Inferior parietal cortex (tissue), 1 donor: ENCODE measurements at regions not wholly inside any gene's neighbourhood (a gene's known extent, or its start where the extent isn't known, plus 50 kb on each side); places are given as distances from the start of the nearest gene placed in this dataset.

ENCODE experiments used
- DNase-seq: peaks from one replicate; pipeline ENCODE4 v3.0.0-alpha.2; 2016; ENCODE audit errors: extremely low spot score

DNA sequence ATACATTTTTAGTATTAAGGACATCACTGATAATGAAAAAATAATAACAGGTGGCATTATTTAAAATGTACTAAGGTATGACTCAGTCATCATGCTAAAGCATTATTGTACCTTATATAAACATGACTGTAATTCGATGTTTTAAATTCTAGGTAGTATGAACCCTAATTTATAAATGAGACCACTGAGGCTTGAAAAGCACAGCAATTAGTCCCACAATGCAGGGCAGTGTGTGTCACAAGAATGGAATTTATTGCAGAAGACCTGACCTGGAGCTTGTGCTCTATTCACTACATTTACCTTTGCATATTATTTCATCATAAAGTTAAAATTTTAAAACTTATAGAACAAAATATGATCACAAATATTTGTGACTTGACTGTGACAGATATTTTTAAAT, 358.5 kb upstream of the DSEL start:
- no peak for DNase-seq

DNA sequence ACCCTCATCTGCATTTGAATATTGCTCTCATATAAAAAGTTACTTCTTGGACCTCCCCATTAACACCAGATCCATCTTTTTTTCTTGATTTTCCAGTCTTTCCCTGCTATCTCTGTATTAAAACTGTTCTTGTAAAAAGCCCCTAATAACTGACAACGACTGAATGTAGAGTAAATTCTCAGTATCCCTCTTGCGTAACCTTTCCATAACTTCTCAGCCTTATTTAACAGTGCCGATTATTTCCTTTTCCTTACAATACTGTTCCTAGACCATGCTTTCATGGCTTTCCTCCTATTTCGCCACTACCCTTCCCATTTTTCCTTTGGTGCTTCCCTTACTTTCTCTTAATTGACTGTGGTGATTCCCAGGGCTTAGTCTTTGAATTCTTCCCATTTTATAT, 348.9 kb upstream of the DSEL start:
- no peak for DNase-seq

DNA sequence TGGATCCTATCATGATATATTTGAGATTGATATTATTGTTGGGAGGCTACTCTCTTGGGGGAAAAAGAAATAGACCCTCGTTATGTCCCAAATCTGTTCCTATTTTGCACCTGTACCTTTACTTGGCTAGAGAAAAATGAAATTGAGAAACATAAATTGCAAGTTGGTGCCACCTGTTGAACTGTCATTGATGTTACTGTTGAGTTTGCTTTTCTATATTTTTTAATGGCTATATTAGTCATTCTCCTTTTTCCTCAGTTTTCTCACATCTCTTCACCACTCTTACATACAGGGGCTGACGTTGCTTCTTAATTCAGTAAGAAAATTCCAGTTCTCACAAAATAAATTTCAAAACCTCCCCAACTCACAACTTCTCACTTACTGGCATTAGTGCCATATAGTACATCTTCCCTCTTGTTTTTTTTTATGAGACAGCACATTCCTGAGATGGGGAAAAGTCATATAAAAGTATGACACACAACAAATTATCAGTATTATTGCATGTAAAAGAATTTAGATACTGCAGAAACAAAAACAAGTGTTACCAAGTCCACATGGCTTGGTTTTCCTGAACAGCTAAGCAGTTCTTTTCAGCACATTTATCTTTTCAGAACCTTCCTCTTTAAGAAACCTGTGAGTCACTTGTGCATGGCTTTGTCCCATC, 348.3 kb upstream of the DSEL start:
- no peak for DNase-seq

DNA sequence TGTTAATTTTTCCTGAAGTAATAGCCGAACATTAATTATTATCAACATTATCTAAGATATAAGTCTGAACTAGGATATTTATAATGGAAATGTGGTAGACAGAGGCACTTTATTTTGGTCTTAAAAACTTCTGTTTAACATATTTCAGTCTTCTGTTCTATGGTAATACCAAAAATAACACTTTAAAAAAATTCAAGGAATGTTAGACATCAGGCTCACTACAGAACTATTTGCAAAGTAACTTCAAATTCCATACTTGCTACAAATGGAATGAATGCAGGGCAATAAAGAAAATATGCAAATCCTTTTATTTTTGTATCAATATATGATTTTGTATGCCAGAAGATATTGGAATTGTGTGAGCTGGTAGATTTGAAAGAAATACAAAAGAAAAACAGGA, 345.5 kb upstream of the DSEL start:
- DNase-seq, result no peak

DNA sequence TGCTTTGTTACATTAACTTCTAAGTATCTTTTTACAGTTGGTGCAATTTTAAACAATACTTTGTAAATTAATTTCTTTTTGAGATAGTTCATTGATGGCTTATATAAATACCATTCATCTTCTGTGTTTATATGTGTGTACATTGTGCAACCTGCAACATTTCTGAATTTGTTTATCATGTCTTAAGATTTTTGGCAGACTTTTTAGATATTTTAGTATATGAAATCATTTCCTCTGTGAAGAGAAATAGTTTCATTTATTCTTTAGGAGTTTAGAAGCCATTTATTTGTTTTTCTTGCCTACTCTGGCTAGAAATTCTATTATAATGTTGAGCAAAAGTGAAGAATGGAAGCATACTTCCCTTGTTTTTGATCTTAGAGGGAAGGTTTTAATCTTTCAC, 337.8 kb upstream of the DSEL start:
- no peak for DNase-seq

DNA sequence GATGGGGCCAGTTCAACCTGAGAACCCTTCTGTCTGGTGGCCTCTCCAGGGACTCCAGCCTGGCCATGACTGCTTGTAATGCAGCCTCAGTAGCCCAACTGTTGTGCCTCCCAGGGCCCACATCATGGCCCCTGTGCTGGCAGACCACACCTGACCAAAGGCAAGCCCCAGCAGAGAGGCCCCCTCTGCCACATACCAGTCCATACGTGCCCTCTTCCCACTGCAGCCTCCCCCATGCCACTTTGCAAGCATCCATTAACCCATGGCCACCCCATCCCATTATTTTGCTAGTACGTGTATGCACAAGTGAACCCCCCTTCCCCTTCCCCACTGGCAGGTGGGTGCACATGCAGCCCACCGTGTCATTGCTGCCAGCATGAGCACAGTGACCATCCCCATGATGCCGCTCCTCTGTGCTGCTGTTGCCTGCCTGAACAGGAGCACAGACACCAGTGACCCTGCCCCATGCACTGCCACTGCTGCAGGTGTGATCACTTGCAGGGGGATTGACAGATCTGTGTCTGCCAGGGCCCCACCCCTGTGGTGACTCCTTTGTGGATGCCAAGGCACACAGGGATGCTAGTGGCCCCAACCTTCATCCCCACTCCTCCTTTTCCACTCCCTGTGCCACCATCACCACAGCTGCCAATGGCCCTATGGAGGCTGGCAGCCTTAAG, 330.0 kb upstream of the DSEL start:
- no peak for DNase-seq

DNA sequence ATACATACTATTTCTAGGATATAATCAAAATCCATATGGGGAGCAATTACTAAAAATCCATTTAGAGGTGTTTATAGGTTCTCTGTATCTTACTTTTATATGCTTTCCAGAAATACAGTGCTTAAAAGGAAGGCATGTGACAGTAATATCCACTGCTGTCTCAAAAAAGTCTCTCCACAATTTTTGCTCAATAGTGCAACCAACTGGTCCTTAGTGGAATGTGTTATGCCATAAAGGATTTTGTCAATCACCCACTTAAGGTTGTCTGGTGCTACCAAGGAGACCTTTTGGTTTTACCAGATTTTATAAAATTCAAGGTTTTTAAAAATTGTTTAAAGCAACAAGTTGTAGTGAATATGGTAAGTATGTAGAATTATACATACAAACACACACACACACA, 328.5 kb upstream of the DSEL start:
- no peak for DNase-seq

DNA sequence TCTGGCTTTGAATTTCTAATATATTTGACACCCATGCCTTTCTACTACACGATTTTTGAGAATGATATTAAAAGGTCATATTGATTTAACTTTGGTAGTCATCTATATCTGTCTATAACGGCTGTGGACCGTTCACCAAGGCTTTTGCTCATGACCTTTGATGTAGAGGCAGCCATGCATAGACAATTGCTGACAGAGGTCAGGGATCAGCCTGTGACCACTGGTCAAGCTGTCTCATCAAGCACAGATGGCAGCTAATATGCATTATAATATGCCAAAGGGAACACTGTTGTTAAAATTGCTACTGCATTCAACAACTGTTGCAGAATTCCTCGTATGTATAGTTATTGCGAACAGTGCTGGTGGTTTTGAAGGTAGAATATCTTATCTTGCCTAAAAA, 323.9 kb upstream of the DSEL start:
- no peak for DNase-seq

DNA sequence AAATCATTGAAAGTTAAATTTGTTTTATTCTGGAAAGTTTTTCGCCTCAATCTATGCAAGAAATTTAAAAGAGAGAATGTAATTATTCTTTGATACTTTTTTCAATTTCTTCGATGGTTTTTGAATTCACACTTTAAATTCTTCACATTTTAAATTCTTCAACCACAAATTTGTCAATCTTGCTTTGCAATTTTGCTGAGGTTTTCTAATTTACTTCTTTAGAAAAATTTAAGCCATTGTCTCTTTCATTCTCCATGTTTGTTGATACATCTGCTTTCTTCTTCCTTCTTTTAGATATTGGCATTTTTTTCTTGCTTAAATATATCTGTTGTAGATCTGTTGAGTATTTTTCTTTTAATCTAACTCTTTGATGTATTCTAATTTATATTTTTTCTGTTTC, 301.9 kb upstream of the DSEL start:
- DNase-seq, result no peak

DNA sequence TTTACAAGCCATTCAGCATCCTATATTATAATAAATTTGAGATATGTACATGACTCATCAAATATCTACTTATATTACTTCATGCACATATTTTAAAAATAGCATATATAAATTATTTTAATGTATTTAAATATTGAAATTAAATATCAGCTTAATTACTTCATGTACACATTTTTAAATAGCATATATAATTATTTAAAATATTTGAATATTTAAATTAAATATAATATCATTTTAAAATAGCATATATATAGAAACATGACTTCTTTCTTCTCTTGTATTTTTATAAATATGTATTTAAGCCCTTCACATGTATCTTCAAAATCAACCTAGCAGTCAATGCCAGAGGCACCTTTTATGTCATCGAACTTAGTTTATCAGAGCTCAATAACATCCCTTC, 298.8 kb upstream of the DSEL start:
- no peak for DNase-seq

DNA sequence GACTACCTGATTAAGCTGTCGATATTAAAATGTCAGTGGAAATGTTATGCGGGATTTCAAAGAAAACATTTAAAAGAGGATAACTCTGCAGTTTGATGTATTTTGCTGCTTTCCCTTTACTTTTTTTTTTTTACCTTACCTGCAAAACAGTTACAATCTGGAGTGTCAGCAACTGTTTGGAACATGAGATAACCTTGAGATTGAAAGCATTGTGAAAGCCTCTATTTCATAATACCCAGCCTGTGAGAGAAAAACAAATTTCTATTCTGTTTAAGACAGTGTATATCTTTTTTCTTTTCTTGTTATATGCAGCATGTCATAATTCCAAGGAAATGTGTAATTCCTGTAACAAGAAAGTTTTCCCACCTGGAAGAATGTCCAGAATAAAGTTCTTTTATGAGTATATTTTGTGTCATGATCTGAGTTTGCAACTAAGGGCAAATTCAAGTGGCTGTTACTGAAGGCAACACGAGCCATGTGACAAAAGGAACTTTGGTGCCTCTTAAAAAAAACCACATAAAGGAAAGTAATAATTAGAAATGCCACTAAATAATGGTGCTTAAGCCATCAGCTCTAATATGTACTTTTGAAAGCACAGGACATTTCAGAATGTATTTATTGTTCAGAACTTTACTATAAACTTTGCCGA, 297.0 kb upstream of the DSEL start:
- DNase-seq, result no peak

DNA sequence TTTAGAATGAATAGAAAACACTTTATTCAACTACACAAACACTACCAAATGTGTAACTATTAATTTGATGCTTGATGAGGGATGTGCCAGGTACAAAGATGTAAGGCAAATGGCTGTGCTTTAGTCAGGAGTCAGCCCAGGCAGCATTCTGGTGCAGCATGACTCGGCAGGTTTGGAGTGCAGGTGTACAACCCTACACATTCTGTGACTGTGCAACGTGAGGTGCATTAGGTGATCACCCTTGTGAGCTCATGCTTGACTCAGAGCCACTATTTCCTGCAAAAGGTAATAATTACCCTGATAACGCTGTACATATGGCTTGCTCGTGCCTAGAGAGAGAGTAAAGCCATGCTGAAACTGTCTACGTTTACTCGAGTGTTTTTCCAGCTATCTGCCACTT, 288.7 kb upstream of the DSEL start:
- no peak for DNase-seq

DNA sequence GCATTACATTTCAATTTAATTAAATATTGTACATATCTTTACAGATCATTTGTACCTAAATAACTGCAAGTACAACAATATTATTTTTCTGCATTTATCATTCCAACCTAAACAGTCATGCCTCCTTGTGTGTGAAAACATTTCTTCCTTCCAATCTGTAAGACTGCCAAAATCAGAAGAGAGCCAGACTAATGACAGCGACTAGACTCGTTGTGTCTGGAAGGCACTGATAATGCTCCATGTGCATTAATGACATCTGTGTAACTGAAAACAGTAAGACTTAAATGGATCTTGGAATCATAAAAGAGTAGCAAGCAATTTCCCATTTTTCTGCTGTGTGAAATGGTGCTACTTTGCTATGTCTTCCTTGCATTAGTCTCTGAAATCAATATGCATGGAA, 278.0 kb upstream of the DSEL start:
- DNase-seq, result no peak

DNA sequence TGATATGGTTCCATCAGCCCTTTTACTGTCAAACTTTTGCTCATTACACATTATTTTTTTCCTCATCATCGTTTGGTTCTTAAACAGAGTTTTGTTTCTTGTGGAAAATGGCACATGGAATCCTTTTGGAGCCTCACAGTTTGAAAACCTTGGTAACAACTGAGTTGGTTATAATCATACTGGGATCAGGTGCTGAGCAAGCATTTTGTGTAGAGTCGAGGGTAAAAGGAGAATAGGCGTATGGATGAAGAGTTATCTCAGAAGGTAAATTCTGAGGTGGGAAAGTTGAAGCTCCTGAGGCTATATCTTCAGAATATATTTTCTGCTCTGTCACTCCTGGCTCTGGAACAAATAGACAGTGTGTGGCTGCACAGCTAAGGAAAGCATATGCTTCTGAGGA, 274.0 kb upstream of the DSEL start:
- DNase-seq, result no peak

DNA sequence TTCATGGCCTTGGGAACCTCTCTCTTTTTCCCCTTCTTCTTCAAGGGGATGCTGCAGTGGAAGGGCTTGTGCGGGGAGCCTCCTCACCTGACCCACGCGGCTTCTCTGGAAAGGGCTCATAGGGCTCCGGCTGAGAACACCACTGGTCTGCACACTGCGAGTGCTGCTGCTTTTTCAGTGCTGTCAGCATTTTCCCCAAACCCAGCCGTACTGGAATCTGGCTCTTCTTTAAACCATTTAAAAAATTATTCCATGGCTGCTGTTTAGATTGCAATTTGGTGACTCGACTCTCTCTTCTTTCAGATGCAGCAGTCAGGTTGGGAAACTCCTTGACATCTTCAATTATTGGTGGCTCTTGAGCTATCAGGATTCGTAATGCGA, 272.6 kb upstream of the DSEL start:
- no peak for DNase-seq

DNA sequence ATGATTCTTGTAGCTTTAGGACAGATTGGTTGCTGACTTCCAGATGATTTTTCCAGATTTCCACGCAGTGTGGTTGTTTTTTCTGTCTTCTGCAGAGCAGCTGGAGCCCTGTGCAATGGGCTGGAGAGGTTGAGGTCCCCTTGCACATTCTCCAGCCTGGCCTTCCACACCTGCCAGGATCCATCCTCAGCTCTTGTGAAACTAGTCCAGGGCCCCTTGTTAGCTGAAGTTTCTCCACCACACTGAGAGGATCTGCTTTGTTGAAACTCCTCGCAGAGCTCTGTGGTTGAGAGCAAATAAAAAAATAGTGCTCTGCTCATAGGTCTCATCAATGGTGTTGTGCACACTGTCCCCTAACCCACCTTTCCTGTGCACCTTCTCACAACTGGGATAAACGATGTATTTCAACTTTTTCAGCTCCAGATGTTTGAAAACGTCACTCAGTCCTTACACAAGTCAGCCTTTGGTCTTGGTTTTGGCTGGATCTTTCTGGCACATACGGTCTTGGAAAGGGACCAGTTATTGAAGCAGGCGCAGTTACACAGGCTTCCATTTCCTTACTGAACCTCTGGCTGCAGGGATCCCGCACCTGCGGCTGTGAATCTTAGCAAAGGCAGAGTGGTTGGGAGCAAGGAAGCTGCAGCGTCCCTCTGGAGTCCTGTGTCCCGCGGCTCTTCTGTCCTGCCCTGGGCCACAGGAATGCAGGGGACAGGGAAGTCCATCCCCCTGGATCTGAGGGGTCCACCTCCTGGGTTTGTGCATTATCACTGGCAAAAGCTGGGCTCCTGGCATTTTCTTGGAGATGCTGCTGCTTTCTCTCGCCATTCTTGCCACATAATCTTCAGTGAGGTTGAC, 272.0 kb upstream of the DSEL start:
- DNase-seq, result no peak

DNA sequence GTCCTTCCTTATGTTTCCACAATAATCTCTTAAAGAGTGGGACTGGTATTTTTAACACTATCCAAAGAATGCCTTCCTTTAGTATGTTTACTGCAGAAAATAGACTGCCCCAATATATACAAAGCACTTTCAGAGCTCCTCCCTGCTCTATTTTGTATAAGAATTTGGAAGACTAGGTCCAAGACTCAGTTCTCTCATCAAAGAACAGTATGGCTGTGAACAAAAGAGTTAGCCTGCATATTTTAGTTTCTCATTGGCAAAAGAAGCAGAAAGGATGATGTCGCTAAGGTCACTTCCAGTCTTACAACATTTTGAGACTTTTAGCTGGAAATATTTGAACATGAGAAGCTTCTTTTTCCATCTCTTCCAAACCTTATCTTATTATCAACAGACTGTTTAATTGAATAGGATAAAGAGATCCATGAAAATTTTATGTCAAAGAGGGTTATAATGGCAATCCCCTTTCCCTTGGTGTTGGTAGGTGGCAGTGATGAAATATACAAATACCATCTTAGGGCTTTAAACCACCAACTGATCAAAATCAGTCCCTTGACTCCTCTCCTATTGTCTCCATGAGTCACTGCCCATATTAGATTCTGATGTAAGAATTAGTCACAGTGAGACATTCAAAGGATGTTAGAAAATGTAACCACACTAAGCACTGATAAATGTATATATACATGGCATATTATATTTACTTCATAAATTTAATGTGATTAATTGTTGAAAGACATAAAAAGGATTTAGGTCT, 266.9 kb upstream of the DSEL start:
- no peak for DNase-seq

DNA sequence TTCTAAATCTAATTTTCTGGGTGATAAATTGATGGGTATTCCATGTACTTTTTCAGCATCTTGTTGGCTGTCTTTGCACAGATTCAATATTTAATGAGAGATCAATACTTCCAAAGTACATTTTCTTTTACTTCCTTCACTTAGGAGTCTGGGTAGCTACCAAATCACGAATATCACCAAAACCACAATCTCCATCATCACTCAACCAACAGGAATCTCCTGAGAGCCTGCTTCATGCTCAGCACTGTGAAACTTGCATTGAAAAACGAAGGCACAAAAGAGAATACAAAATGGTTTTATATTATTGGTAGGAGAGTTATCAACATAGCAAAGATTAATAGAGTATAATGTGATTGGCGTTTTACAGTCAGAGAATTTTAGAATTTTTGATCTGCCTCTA, 261.5 kb upstream of the DSEL start:
- DNase-seq, result no peak

DNA sequence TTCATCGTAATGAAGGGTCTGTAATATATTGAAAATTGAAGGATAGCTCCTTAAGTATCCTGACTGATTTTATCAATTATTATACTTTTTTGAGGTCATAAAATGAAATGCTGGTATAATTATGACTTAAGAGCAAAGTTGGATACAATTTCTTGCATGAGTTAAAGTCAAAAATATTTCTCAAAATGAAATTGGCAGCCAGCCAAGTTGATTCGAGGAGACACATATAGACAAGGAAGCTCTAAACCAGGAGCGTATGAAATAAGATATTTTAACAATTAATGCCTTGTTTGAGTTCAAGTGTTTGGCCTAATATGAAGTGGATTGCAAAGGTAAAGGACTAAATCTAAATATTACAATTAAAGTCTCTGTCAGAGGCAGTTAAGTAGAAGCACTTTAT, 260.4 kb upstream of the DSEL start:
- no peak for DNase-seq

DNA sequence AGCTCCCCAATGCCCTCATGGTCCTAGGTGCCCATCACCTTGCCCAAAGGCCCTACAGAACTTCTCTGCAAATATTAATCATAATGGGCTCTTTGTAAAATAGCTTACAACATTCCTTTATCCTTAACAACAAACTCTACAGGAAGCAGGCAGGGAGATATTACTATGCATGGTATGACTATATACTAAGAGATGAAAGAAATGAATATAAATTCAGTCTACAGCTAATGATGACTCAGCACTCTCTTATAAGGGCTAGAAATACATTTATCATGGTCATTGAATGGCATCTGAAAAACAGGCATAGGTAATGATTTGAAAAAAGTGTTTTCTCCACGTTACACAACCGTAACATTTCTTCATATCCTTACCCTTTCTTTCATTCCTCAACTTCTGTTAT, 254.8 kb upstream of the DSEL start:
- DNase-seq, result no peak

DNA sequence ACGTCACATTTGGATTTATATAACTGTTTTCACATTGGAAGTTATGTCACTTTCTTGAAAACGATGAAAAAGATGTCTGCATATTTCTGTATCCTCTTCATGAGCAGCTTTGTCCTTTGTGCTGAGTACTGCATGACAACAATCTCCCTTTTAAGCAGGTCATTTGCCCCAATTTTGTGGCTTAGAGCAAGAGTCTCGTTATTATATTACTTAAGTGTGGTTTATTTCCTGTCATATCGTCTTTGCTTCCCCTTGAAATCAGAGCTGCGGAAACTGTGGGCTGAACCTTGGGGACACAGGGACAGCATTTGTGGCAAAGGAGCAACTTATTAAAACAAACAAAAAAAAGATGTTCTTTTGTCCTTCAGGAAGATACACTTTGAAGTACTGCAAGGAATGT, 254.0 kb upstream of the DSEL start:
- no peak for DNase-seq

DNA sequence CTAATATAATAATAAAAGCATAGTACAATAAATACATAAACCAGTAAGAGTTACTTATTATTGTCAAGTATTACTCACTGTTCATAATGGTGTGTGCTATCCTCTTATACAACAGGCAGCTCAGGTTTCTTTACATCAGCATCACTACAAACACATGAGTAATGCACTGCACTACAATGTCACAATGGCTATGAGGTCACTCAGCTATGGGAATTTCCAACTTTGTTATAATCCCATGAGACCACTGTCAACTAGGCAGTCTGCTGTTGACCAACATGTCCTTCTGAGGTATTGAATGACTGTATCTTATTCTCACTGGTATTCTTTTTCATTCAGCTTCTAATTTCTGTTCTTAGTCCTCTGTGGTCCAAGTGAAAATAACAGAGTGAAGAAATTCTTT, 250.4 kb upstream of the DSEL start:
- no peak for DNase-seq
